ENCODE measurements at regions not wholly inside any gene's neighbourhood (a gene's known extent, or its start where the extent isn't known, plus 50 kb on each side); places are given as distances from the start of the nearest gene placed in this dataset.

- TF ChIP-seq, protein P1, sequence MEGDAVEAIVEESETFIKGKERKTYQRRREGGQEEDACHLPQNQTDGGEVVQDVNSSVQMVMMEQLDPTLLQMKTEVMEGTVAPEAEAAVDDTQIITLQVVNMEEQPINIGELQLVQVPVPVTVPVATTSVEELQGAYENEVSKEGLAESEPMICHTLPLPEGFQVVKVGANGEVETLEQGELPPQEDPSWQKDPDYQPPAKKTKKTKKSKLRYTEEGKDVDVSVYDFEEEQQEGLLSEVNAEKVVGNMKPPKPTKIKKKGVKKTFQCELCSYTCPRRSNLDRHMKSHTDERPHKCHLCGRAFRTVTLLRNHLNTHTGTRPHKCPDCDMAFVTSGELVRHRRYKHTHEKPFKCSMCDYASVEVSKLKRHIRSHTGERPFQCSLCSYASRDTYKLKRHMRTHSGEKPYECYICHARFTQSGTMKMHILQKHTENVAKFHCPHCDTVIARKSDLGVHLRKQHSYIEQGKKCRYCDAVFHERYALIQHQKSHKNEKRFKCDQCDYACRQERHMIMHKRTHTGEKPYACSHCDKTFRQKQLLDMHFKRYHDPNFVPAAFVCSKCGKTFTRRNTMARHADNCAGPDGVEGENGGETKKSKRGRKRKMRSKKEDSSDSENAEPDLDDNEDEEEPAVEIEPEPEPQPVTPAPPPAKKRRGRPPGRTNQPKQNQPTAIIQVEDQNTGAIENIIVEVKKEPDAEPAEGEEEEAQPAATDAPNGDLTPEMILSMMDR (IDR thresholded peaks at IDR 0.05; ENCODE audit: low read depth, low read length, missing input control) = no peak
- TF ChIP-seq HNF4A (conservative IDR thresholded peaks at IDR 0.05) (no peak), HNF4G (IDR thresholded peaks at IDR 0.05) (no peak), YY1 (IDR thresholded peaks at IDR 0.05) (no peak)
These were observed 89.2 kb downstream of the CXCL12 start for GRCh38 chr10:44295644-44296241.

All from liver (tissue), 3 donors.